Lower lobe of right lung (tissue), 2 donors: ENCODE measurements at regions not wholly inside any gene's neighbourhood (a gene's known extent, or its start where the extent isn't known, plus 50 kb on each side); places are given as distances from the start of the nearest gene placed in this dataset.
A peak's percentile ranks its signal among the peaks of the same experiment; 100 is the strongest.

ENCODE experiments used
- ATAC-seq, 2 donors: fragments of 200-7000 bp; cut with Tn5 transposase; one replicate each; pipeline ENCODE4 v1.9.1; 2020 to 2022; ENCODE audit warnings: mild to moderate bottlenecking in 2 of 2, moderate library complexity in 2 of 2
- DNase-seq: peaks from one replicate; pipeline ENCODE4 v3.0.0-alpha.2; 2020
- H3K27ac ChIP-seq: fragments of 200-600 bp; one replicate; pipeline ENCODE4 v1.8.0; 2022
- H3K27me3 ChIP-seq: fragments of 200-600 bp; one replicate; pipeline ENCODE4 v1.8.0; 2022; ENCODE audit warnings: low read depth
- H3K36me3 ChIP-seq: fragments of 200-600 bp; one replicate; pipeline ENCODE4 v1.8.0; 2022; ENCODE audit warnings: mild to moderate bottlenecking
- H3K4me1 ChIP-seq: fragments of 200-600 bp; one replicate; pipeline ENCODE4 v1.8.0; 2022
- H3K4me3 ChIP-seq: fragments of 200-600 bp; one replicate; pipeline ENCODE4 v1.8.0; 2022; ENCODE audit warnings: mild to moderate bottlenecking
- H3K9me3 ChIP-seq: fragments of 200-600 bp; one replicate; pipeline ENCODE4 v1.8.0; 2022
- CTCF ChIP-seq: fragments of 200-600 bp; IDR thresholded peaks from one replicate; pipeline ENCODE4 v1.8.0; 2022; ENCODE audit warnings: antibody characterized with exemption, mild to moderate bottlenecking
- intact Hi-C: fragments of 100-400 bp; cut with DNase I; formaldehyde crosslinking; loops from one replicate; pipeline ENCODE4 v1.11.0; 2022
- donor health status: DM: no; HTN: yes; CAD: no; lungs with severe emphysema.

GRCh38 chr2:96427917-96428316 is 77.2 kb downstream of the NEURL3 start:
- H3K9me3 ChIP-seq: no peaks in the 10 kb centered on the region
- TF ChIP-seq CTCF: no peak
- no peak overlapping the region for H3K27ac ChIP-seq
- no peaks in the 10 kb centered on the region for H3K4me1 ChIP-seq
- no peak overlapping the region for H3K4me3 ChIP-seq
- DNase-seq (no peak), ATAC-seq (peak in 1 of 2 donors; percentile 30)
- intact Hi-C loops: no loop called here
- no peaks in the 10 kb centered on the region for H3K27me3 ChIP-seq
- no peaks in the 10 kb centered on the region for H3K36me3 ChIP-seq

- no peaks in the 10 kb centered on the region for H3K9me3 ChIP-seq
- intact Hi-C loops: no loop called here
- no peaks in the 10 kb centered on the region for H3K36me3 ChIP-seq
- H3K4me3 ChIP-seq: no peak overlapping the region
- H3K27me3 ChIP-seq: no peaks in the 10 kb centered on the region
- no peaks in the 10 kb centered on the region for H3K4me1 ChIP-seq
- no peak for TF ChIP-seq CTCF
- H3K27ac ChIP-seq: no peak overlapping the region
- no peak for ATAC-seq
- DNase-seq: no peak
Measured at GRCh38 chr2:96427169-96427568, 78.0 kb downstream of the NEURL3 start.

GRCh38 chr2:96423828-96424227 is 81.3 kb downstream of the NEURL3 start:
- DNase-seq (no peak), ATAC-seq (no peak)
- H3K27me3 ChIP-seq: no peaks in the 10 kb centered on the region
- intact Hi-C loops: no loop called here
- no peak for TF ChIP-seq CTCF
- H3K9me3 ChIP-seq: no peaks in the 10 kb centered on the region
- H3K27ac ChIP-seq: no peak overlapping the region
- H3K4me3 ChIP-seq: no peak overlapping the region
- H3K36me3 ChIP-seq: no peaks in the 10 kb centered on the region
- no peaks in the 10 kb centered on the region for H3K4me1 ChIP-seq
